ENCODE measurements at regions not wholly inside any gene's neighbourhood (a gene's known extent, or its start where the extent isn't known, plus 50 kb on each side); places are given as distances from the start of the nearest gene placed in this dataset.
"Not testable (repeated sequence)": the region's sequence is repeated elsewhere in the genome, so short reads cannot be mapped to it uniquely, and the experiment has no call there.

DNA sequence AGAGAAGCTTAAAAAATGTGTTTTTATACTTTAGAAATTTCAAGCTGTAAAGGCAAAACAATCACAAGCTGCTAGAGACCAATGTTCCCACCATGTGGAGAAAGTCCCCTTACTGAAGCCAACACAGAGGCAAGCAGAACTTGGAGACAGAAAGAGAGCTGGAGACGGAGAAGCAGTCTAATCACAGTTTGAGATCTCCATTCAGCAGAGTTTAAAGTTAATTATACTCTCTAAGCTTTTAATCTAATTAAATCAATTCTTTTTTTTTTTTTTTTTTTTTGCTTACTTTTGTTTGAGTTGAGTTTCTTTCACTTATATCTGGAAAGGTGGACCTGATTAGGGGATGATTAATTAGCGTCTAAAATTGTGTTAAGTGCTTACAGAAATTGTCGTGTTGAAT lies 1534.3 kb downstream of the MAT2B start:
- DNase-seq, result no peak
- in situ Hi-C loops (cut with MboI; ENCODE audit: low pct_ligation_motif_present in 1 of 4, low pct_unique_long_range_greater_than_20kb in 1 of 4, low sequenced_read_pairs in 3 of 4) (no loop called here), intact Hi-C loops (cut with DNase I; ENCODE audit: low total_unique reads) (no loop called here)
- Histone ChIP-seq H3K36me3 (no peaks in the 10 kb centered on the region), H3K27me3 (no peaks in the 10 kb centered on the region), H3K9me3 (no peaks in the 10 kb centered on the region), H3K4me3 (no peak overlapping the region), H3K27ac (no peak overlapping the region), H3K4me1 (no peaks in the 10 kb centered on the region)
- WGBS, 2 donors (ENCODE audit: low coverage in 1 of 2), result 85% methylated on average over 2 to 3 of the region's 3 CpGs
- TF ChIP-seq POLR2AphosphoS5 (IDR thresholded peaks at IDR 0.05), result no peak
- TF ChIP-seq EP300 (IDR thresholded peaks at IDR 0.05; ENCODE audit: low read depth), result no peak
- no peak for TF ChIP-seq POLR2A (IDR thresholded peaks at IDR 0.05)
- TF ChIP-seq, protein P1, sequence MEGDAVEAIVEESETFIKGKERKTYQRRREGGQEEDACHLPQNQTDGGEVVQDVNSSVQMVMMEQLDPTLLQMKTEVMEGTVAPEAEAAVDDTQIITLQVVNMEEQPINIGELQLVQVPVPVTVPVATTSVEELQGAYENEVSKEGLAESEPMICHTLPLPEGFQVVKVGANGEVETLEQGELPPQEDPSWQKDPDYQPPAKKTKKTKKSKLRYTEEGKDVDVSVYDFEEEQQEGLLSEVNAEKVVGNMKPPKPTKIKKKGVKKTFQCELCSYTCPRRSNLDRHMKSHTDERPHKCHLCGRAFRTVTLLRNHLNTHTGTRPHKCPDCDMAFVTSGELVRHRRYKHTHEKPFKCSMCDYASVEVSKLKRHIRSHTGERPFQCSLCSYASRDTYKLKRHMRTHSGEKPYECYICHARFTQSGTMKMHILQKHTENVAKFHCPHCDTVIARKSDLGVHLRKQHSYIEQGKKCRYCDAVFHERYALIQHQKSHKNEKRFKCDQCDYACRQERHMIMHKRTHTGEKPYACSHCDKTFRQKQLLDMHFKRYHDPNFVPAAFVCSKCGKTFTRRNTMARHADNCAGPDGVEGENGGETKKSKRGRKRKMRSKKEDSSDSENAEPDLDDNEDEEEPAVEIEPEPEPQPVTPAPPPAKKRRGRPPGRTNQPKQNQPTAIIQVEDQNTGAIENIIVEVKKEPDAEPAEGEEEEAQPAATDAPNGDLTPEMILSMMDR (IDR thresholded peaks at IDR 0.05), result no peak

DNA sequence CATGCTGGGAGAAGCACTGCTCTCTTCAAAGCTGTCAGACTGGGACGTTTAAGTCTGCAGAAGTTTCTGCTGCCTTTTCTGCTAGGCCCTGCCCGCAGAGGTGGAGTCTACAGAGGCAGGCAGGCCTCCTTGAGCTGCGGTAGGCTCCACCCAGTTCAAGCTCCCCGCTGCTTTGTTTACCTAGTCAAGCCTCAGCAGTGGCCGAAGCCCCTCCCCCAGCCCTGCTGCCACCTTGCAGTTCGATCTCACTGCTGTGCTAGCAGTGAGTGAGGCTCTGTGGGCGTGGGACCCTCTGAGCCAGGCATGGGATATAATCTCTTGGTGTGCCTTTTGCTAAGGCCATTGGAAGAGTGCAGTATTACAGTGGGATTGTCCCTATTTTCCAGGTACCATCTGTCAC lies 1540.5 kb downstream of the MAT2B start:
- H3K36me3 ChIP-seq; H3K9me3 ChIP-seq; H3K27ac ChIP-seq; intact Hi-C loops (cut with DNase I; ENCODE audit: low total_unique reads); H3K4me1 ChIP-seq; H3K27me3 ChIP-seq; DNase-seq; H3K4me3 ChIP-seq; in situ Hi-C loops (cut with MboI; ENCODE audit: low pct_ligation_motif_present in 1 of 4, low pct_unique_long_range_greater_than_20kb in 1 of 4, low sequenced_read_pairs in 3 of 4): not testable (repeated sequence)
- WGBS, 2 donors (ENCODE audit: low coverage in 1 of 2), result 75% methylated on average over 7 of the region's 7 CpGs; no CpG with 5 or more reads in 1 of the 2 donors

DNA sequence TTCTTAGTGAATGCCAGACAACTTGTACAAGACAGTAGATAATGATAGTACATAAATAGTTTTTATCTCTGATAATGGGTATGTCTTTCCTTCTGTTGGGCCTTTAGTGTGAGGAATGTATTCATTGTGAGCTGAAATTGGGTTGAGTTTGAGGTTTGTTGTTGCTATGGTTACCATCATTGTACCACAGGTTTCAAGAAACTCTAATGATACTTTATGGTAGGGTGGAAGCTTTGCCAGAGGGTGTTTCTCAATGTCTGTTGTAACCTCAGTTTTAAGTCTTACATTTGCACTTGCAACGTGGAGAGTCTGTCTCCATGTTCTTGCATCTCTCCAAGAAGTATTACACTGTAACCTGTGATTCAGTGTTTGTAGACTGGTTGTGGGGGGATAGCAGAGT lies 1550.1 kb downstream of the MAT2B start:
- H3K4me1 ChIP-seq, result no peaks in the 10 kb centered on the region
- DNase-seq, result no peak
- no peaks in the 10 kb centered on the region for H3K36me3 ChIP-seq
- no peak for TF ChIP-seq POLR2A (IDR thresholded peaks at IDR 0.05)
- no peak for TF ChIP-seq EP300 (IDR thresholded peaks at IDR 0.05; ENCODE audit: low read depth)
- no peak for TF ChIP-seq POLR2AphosphoS5 (IDR thresholded peaks at IDR 0.05)
- TF ChIP-seq, protein P1 (IDR thresholded peaks at IDR 0.05), result no peak
- H3K9me3 ChIP-seq, result no peaks in the 10 kb centered on the region
- intact Hi-C loops (cut with DNase I; ENCODE audit: low total_unique reads), result no loop called here
- no peaks in the 10 kb centered on the region for H3K27me3 ChIP-seq
- no peak overlapping the region for H3K4me3 ChIP-seq
- H3K27ac ChIP-seq, result no peak overlapping the region
- 42 to 71% methylated on average over 1 of the region's 1 CpG for WGBS, 2 donors (ENCODE audit: low coverage in 1 of 2)
- in situ Hi-C loops (cut with MboI; ENCODE audit: low pct_ligation_motif_present in 1 of 4, low pct_unique_long_range_greater_than_20kb in 1 of 4, low sequenced_read_pairs in 3 of 4), result no loop called here

DNA sequence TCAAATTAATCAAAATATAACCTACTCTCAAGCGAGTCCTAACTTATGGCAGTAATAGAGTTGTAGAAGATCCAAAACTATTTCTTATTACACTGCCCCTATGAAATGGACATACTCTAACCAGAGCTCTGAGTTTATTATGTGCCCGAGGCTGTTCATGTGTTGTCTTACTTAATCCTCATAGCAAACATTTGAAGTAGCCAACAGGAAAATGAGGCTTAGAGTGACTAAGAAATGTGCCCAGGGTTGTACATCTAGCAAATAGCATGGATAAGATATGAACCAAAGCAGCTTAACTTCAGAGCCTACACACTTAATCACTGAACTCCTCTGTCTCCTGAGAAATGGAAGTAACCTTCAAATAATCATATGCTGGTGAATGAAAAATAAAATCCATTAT lies 1551.7 kb downstream of the MAT2B start:
- 70 to 86% methylated on average over 2 of the region's 2 CpGs for WGBS, 2 donors (ENCODE audit: low coverage in 1 of 2)
- no peaks in the 10 kb centered on the region for H3K4me1 ChIP-seq
- no peak overlapping the region for H3K4me3 ChIP-seq
- H3K9me3 ChIP-seq, result no peaks in the 10 kb centered on the region
- in situ Hi-C loops (cut with MboI; ENCODE audit: low pct_ligation_motif_present in 1 of 4, low pct_unique_long_range_greater_than_20kb in 1 of 4, low sequenced_read_pairs in 3 of 4) (no loop called here), intact Hi-C loops (cut with DNase I; ENCODE audit: low total_unique reads) (no loop called here)
- DNase-seq, result no peak
- no peaks in the 10 kb centered on the region for H3K36me3 ChIP-seq
- H3K27ac ChIP-seq, result no peak overlapping the region
- H3K27me3 ChIP-seq, result no peaks in the 10 kb centered on the region
- TF ChIP-seq POLR2A (IDR thresholded peaks at IDR 0.05), result no peak
- TF ChIP-seq POLR2AphosphoS5 (IDR thresholded peaks at IDR 0.05), result no peak
- TF ChIP-seq EP300 (IDR thresholded peaks at IDR 0.05; ENCODE audit: low read depth), result no peak
- TF ChIP-seq, protein P1 (IDR thresholded peaks at IDR 0.05), result no peak

DNA sequence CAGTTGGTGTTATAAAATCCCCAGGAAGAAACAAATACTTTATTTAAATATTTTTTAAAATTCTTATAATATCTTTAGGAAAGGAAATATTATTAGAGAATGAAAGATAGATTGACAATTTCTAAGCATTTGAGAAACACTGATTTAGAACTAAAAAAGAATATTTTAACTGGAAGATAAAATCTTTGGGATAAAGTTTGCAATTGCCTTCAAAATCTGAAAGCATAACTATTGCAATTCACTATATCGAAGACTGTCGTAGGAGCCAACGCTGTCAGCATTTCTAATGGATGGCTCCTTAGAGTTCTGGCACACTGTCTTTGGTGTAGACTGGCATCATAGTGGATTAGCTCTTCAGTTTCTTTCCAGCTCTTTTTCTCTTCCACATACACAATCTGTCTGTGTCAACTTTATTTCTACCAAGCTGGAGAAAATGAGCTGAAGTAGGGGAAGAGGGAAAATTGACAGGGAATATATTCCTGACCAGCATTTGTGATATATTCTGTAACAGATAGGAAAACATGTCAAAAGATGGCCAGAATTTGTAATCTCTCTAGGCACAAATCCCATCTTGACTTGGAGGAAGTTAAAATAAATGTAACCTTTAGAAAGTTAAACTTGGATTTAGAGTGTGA lies 1561.4 kb downstream of the MAT2B start:
- TF ChIP-seq POLR2A (IDR thresholded peaks at IDR 0.05) (no peak), EP300 (IDR thresholded peaks at IDR 0.05; ENCODE audit: low read depth) (no peak)
- intact Hi-C loops (cut with DNase I; ENCODE audit: low total_unique reads), result no loop called here
- no peak for DNase-seq
- 84 to 86% methylated on average over 3 of the region's 3 CpGs for WGBS, 2 donors (ENCODE audit: low coverage in 1 of 2)
- H3K27ac ChIP-seq, result no peak overlapping the region
- H3K9me3 ChIP-seq, result no peaks in the 10 kb centered on the region
- no peaks in the 10 kb centered on the region for H3K4me1 ChIP-seq
- no peaks in the 10 kb centered on the region for H3K36me3 ChIP-seq
- H3K27me3 ChIP-seq, result no peaks in the 10 kb centered on the region
- in situ Hi-C loops (cut with MboI; ENCODE audit: low pct_ligation_motif_present in 1 of 4, low pct_unique_long_range_greater_than_20kb in 1 of 4, low sequenced_read_pairs in 3 of 4), result no loop called here
- H3K4me3 ChIP-seq, result no peak overlapping the region

Data from transverse colon (tissue), 4 donors.